Panc1 (cell line): ENCODE measurements at regions not wholly inside any gene's neighbourhood (a gene's known extent, or its start where the extent isn't known, plus 50 kb on each side); places are given as distances from the start of the nearest gene placed in this dataset.
A peak's percentile ranks its signal among the peaks of the same experiment; 100 is the strongest.

Experiments
- ATAC-seq: fragments of 200-7000 bp; cut with Tn5 transposase; 2 replicates; pipeline ENCODE4 v1.9.1; 2020; ENCODE audit warnings: mild to moderate bottlenecking, moderate library complexity
- BruUV-seq: library from RNA; stranded (reverse); fragments of 400-500 nt; replicated peaks from 2 replicates; lab custom pipeline; 2021; lab: Mats Ljungman, UMichigan
- CTCF ChIA-PET: fragments of 300-600 bp; sonication (Branson Sonifier 250); formaldehyde crosslinking; loops from one replicate; lab custom pipeline; 2022; ENCODE audit warnings: antibody characterized with exemption; lab: Charles Lee
- POLR2A ChIA-PET: fragments of 300-600 bp; sonication (Branson Sonifier 250); formaldehyde crosslinking; loops from one replicate; lab custom pipeline; 2022; ENCODE audit warnings: antibody characterized with exemption; lab: Charles Lee
- DNase-seq: peaks from one replicate; pipeline ENCODE4 v3.0.0-alpha.2; 2010; ENCODE audit warnings: low read depth, low spot score
- H3K27ac ChIP-seq: 2 replicates; pipeline ENCODE4 v1.5.1; 2011; ENCODE audit warnings: mild to moderate bottlenecking, low read length, inconsistent platforms
- H3K27me3 ChIP-seq: fragments of 200-500 bp; sonication (Bioruptor generic); 2 replicates; pipeline ENCODE4 v1.6.0; 2014; ENCODE audit warnings: low read length, inconsistent platforms; ENCODE audit not compliant: control insufficient read depth, insufficient read depth
- H3K36me3 ChIP-seq: fragments of 200-500 bp; sonication (Bioruptor generic); 2 replicates; pipeline ENCODE4 v1.5.1; 2014; ENCODE audit warnings: inconsistent platforms, mild to moderate bottlenecking, low read length, moderate library complexity; ENCODE audit not compliant: control insufficient read depth, insufficient read depth
- H3K4me1 ChIP-seq: 2 replicates; pipeline ENCODE4 v1.5.1; 2011; ENCODE audit warnings: inconsistent platforms, mild to moderate bottlenecking, low read length, moderate library complexity; ENCODE audit not compliant: control insufficient read depth, insufficient read depth
- H3K4me3 ChIP-seq, 2 experiments: 2 replicates each; pipeline ENCODE4 v1.5.1; 2011 to 2012; ENCODE audit warnings: low read depth in 2 of 2, low read length in 2 of 2, mild to moderate bottlenecking in 2 of 2, inconsistent platforms in 1 of 2, moderate library complexity in 1 of 2
- H3K9me3 ChIP-seq: fragments of 200-500 bp; sonication (Bioruptor generic); 2 replicates; pipeline ENCODE4 v1.5.1; 2014; ENCODE audit warnings: low read depth, mild to moderate bottlenecking, inconsistent platforms, low read length, moderate library complexity; ENCODE audit not compliant: control insufficient read depth, insufficient read depth
- CTCF ChIP-seq: fragments of 450-650 bp; IDR thresholded peaks from 2 replicates; pipeline ENCODE4 v1.5.1; 2017; ENCODE audit warnings: mild to moderate bottlenecking
- POLR2AphosphoS5 ChIP-seq: IDR thresholded peaks from 2 replicates; pipeline ENCODE4 v1.6.1; 2012; ENCODE audit warnings: mild to moderate bottlenecking, low read depth, low read length, moderate library complexity
- REST ChIP-seq, 2 experiments: IDR thresholded peaks; 2 replicates each; pipeline ENCODE4 v1.6.1; 2011 to 2012; ENCODE audit warnings: low read depth in 2 of 2, control low read depth in 1 of 2, low read length in 1 of 2, mild to moderate bottlenecking in 1 of 2, moderate library complexity in 1 of 2; ENCODE audit not compliant: insufficient read depth in 1 of 2
- SIN3A ChIP-seq: IDR thresholded peaks from 2 replicates; pipeline ENCODE4 v1.6.1; 2012; ENCODE audit warnings: low read depth, mild to moderate bottlenecking, low read length, moderate library complexity, borderline replicate concordance; ENCODE audit not compliant: insufficient read depth
- TCF7L2 ChIP-seq: IDR thresholded peaks from 2 replicates; pipeline ENCODE4 v1.6.1; 2011; ENCODE audit warnings: mild to moderate bottlenecking, low read depth, low read length, inconsistent platforms
- in situ Hi-C: cut with HindIII; loops from 2 replicates; pipeline ENCODE4 v1.10.0; 2016; ENCODE audit warnings: low sequenced_read_pairs, low pct_unique_long_range_greater_than_20kb
- intact Hi-C: fragments of 100-400 bp; cut with micrococcal nuclease; formaldehyde crosslinking; loops from one replicate; pipeline ENCODE4 v1.10.0; 2022; ENCODE audit not compliant: unreplicated experiment

- Histone ChIP-seq H3K27ac (no peak overlapping the region), H3K9me3 (no peaks in the 10 kb centered on the region), H3K27me3 (no peaks in the 10 kb centered on the region), H3K4me3 (no peak overlapping the region), H3K4me1 (no peaks in the 10 kb centered on the region), H3K36me3 (no peaks in the 10 kb centered on the region)
- in situ Hi-C loops: no loop called here
- BruUV-seq: no TSS peak
- intact Hi-C loops: no loop called here
- DNase-seq (no peak), ATAC-seq (no peak)
- ChIA-PET CTCF (no interaction called here), POLR2A (no interaction called here)
- no peak for TF ChIP-seq SIN3A
Observed at GRCh38 chr13:62524061-62524460, 1108.4 kb upstream of the PCDH20 start.

- BruUV-seq: no TSS peak
- intact Hi-C loops (no loop called here), in situ Hi-C loops (no loop called here)
- Histone ChIP-seq H3K9me3 (no peaks in the 10 kb centered on the region), H3K36me3 (no peaks in the 10 kb centered on the region), H3K27me3 (no peaks in the 10 kb centered on the region), H3K4me1 (no peaks in the 10 kb centered on the region), H3K4me3 (peak overlapping the region in 1 of 2 experiments; percentile 19; a peak in 1 of 4 replicates), H3K27ac (no peak overlapping the region)
- DNase-seq (peak; percentile 46), ATAC-seq (peak; percentile 78; the same call in 1 of the 2 replicates)
- CTCF ChIA-PET: no interaction called here
- TF ChIP-seq REST (IDR thresholded peaks at IDR 0.05; ENCODE audit: insufficient read depth in 1 of 2, low read depth in 2 of 2, low read length in 1 of 2) (no peak), POLR2AphosphoS5 (no peak), CTCF (peak; percentile 76), TCF7L2 (no peak)
- POLR2A ChIA-PET: no interaction called here
Observed at GRCh38 chr13:62512194-62513141, 1096.8 kb upstream of the PCDH20 start.
